Stomach smooth muscle (tissue), 2 donors: ENCODE measurements at regions not wholly inside any gene's neighbourhood (a gene's known extent, or its start where the extent isn't known, plus 50 kb on each side); places are given as distances from the start of the nearest gene placed in this dataset.

Source experiments
- H3K27ac ChIP-seq: one replicate; pipeline ENCODE4 v1.7.0; 2013; ENCODE audit warnings: mild to moderate bottlenecking, low read length, inconsistent platforms
- H3K27me3 ChIP-seq, 2 donors: one replicate each; pipeline ENCODE4 v1.7.0; 2013; ENCODE audit warnings: low read length in 2 of 2; ENCODE audit not compliant: insufficient read depth in 2 of 2, control insufficient read depth in 1 of 2
- H3K36me3 ChIP-seq, 2 donors: one replicate each; pipeline ENCODE4 v1.7.0; 2013; ENCODE audit warnings: low read length in 2 of 2; ENCODE audit not compliant: control insufficient read depth in 2 of 2, insufficient read depth in 2 of 2
- H3K4me1 ChIP-seq: one replicate; pipeline ENCODE4 v1.7.0; 2013; ENCODE audit warnings: low read length; ENCODE audit not compliant: control insufficient read depth, insufficient read depth
- H3K4me3 ChIP-seq, 2 donors: one replicate each; pipeline ENCODE4 v1.7.0; 2013; ENCODE audit warnings: low read length in 2 of 2
- H3K9ac ChIP-seq, 2 donors: one replicate each; pipeline ENCODE4 v1.7.0; 2013; ENCODE audit warnings: low read length in 2 of 2, mild to moderate bottlenecking in 1 of 2
- H3K9me3 ChIP-seq, 2 donors: one replicate each; pipeline ENCODE4 v1.7.0; 2013; ENCODE audit warnings: low read length in 2 of 2; ENCODE audit not compliant: control insufficient read depth in 2 of 2
- donor health status: healthy.
- donor health status: Pancreatic carcinoma.

DNA sequence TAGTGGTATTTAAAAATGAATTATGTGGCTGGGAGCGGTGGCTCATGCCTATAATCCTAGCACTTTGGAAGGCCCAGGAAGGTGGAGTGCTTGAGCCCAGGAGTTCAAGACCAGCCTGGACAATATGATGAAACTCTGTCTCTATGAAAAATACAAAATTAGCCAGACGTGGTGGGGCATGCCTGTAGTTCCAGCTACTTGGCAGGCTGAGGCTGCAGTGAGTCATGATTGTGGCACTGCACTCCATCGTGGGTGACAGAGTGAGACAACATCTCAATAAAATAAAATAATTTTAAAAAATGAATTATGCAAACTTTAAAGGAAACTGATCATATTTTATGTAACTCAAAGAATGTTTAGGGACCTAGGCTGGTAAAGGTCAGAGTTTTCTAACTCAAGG lies 310.8 kb upstream of the DMRT1 start:
- H3K27me3 ChIP-seq: no peaks in the 10 kb centered on the region
- no peak overlapping the region for H3K27ac ChIP-seq
- no peak overlapping the region for H3K4me3 ChIP-seq
- H3K9ac ChIP-seq: no peak overlapping the region
- no peaks in the 10 kb centered on the region for H3K36me3 ChIP-seq
- no peaks in the 10 kb centered on the region for H3K9me3 ChIP-seq
- peaks cover 21% of the 10 kb centered on the region for H3K4me1 ChIP-seq

DNA sequence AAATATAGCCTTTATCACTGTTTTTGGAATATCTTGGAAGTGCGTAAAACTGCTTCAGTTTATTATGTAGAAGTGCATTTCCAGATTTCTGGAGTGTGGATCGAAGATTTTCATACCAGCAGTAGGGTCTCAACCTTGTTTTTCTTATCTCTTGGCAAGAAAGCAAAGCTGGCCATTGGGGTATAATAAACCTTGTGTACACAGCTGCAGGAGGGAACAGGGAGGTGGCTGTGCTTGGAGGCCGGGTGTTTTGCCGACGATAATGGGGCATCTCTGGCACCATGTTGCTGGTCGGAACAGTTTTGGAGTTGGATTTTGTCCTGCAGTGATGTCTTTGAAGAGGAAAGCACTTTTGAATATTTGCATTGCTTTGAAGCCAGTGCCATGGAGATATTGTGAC lies 308.8 kb upstream of the DMRT1 start:
- H3K9me3 ChIP-seq: no peaks in the 10 kb centered on the region
- H3K4me3 ChIP-seq: no peak overlapping the region
- H3K27me3 ChIP-seq: no peaks in the 10 kb centered on the region
- no peaks in the 10 kb centered on the region for H3K36me3 ChIP-seq
- H3K27ac ChIP-seq: no peak overlapping the region
- no peak overlapping the region for H3K9ac ChIP-seq
- peaks cover 22% of the 10 kb centered on the region for H3K4me1 ChIP-seq

GRCh38 chr9:534886-535285 lies 306.6 kb upstream of the DMRT1 start:
- Histone ChIP-seq H3K9ac (no peak overlapping the region), H3K27ac (peak overlapping the region; percentile 46), H3K4me3 (peak overlapping the region in 1 of 2 donors; percentile 35), H3K27me3 (no peaks in the 10 kb centered on the region), H3K36me3 (no peaks in the 10 kb centered on the region), H3K4me1 (peaks cover 22% of the 10 kb centered on the region), H3K9me3 (no peaks in the 10 kb centered on the region)

DNA sequence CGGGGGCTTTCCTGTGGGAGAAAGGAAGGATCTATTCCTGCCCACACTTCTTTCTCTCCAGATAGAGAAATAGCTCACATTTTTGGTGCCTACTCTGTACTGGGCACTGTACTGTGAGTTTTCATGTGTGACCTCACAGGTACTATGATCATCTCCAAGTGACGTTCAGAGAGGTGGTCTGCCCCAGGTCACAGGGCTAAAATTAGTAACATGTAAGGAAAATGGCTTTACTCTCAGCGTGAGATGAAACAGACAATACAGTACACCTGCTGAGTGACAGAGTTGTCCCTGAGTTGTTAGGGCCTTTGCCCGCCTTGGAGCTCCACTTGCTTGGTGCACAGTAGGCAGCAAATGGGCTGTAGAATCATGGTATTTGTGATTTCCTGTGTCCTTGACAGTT lies 306.1 kb upstream of the DMRT1 start:
- H3K27ac ChIP-seq: peak overlapping the region; percentile 46

DNA sequence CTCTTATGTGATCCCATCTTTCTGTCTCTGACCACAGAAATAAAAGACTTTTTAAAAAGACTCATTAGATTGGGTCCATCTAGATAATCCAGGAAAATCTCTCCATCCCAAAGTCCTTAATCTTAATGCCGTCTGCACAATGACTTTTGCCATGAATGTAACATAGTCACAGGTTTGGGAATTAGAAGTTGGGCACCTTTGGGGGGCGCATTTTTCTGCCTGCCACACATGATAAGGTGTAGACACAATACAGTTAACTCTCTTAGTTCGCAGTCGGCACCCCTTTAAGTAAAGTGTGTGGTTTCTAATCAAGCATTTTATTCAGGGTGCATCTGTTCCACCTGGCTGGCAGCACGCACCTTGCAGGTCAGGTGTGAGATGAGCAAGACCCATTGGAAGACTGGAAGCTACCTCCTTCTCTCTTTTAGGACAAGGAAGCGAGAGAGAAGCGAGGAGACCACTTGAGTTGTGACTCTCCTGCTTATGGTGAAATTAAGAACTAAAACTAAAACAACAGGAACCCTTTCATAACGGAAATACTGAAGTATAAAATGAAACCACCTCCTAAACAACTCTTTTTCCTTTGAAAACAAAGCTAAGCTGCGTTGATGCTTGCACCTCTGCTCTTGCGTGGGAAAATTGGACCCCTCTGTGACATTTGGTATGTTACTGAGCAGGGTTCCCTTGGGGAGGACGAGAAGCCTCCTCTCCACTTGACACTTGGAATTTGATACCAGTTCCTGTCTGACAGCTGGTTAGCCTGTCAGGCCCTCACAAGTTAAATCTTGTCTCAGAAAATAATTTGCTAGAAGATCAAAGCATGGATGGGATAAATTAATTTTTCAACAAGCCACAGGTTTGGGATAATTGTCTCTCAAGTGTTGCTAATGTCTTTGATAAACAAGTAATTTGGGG lies 304.6 kb upstream of the DMRT1 start:
- Histone ChIP-seq H3K9me3 (no peaks in the 10 kb centered on the region), H3K27me3 (no peaks in the 10 kb centered on the region), H3K27ac (no peak overlapping the region), H3K9ac (no peak overlapping the region), H3K4me1 (peaks cover 16% of the 10 kb centered on the region), H3K36me3 (no peaks in the 10 kb centered on the region), H3K4me3 (no peak overlapping the region)

More for the DNA sequence above, 306.1 kb upstream of the DMRT1 start:
- H3K36me3 ChIP-seq: no peaks in the 10 kb centered on the region
- no peak overlapping the region for H3K9ac ChIP-seq
- peak overlapping the region in 1 of 2 donors; percentile 35 for H3K4me3 ChIP-seq
- H3K4me1 ChIP-seq: peaks cover 22% of the 10 kb centered on the region
- H3K9me3 ChIP-seq: no peaks in the 10 kb centered on the region
- no peaks in the 10 kb centered on the region for H3K27me3 ChIP-seq

DNA sequence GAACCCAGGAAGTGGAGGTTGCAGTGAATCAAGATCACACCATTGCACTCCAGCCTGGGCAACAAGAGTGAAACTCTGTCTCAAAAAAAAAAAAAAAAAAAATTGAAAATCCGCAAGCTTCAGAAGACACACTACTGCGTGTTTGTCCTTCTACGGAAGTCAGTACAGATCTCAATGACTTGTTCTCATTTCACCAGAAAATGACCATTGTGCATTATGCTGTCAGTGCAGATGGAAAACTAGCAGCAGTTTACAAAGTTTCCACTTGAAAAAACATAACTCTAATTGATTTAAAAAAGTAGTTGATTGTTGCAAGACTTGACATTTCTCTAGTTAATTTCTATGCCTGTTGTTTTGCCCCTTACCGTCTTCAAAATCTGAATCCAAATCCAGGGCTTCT lies 298.0 kb upstream of the DMRT1 start:
- H3K4me3 ChIP-seq: no peak overlapping the region
- H3K4me1 ChIP-seq: peaks cover 9% of the 10 kb centered on the region
- H3K36me3 ChIP-seq: no peaks in the 10 kb centered on the region
- H3K27me3 ChIP-seq: no peaks in the 10 kb centered on the region
- no peaks in the 10 kb centered on the region for H3K9me3 ChIP-seq
- no peak overlapping the region for H3K9ac ChIP-seq
- no peak overlapping the region for H3K27ac ChIP-seq

GRCh38 chr9:545480-545879 lies 296.0 kb upstream of the DMRT1 start:
- H3K27ac ChIP-seq: peak overlapping the region; percentile 24
- peaks cover under 1 to 4% of the 10 kb centered on the region in 2 donors for H3K36me3 ChIP-seq
- peaks cover 11% of the 10 kb centered on the region for H3K4me1 ChIP-seq
- H3K9ac ChIP-seq: no peak overlapping the region
- H3K4me3 ChIP-seq: no peak overlapping the region
- H3K9me3 ChIP-seq: no peaks in the 10 kb centered on the region
- no peaks in the 10 kb centered on the region for H3K27me3 ChIP-seq

DNA sequence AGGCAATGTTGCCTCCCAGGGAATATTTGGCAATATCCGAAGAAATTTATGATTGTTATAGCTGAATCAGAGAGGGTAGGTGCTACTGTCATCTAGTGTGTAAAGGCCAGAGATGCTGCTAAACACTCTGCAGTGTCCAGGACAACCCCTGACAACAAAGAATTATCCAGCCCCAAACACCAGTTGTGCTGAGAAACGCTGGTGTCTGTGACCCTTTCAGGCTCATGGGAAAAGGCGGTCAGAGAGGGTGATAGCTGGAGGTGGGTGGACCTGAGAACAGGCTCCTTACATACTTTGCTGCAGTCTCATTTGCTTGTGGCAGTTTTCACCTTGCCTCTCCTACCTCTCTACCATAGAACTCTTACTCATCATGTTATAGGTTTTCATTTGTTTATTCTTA lies 295.3 kb upstream of the DMRT1 start:
- Histone ChIP-seq H3K27me3 (no peaks in the 10 kb centered on the region), H3K4me1 (peaks cover 11% of the 10 kb centered on the region), H3K9ac (no peak overlapping the region), H3K4me3 (no peak overlapping the region), H3K27ac (peak overlapping the region; percentile 24), H3K36me3 (peaks cover 3 to 4% of the 10 kb centered on the region in 2 donors), H3K9me3 (no peaks in the 10 kb centered on the region)

GRCh38 chr9:546797-547223 lies 294.7 kb upstream of the DMRT1 start:
- H3K4me3 ChIP-seq: peak overlapping the region in 1 of 2 donors; percentile 54
- H3K27ac ChIP-seq: no peak overlapping the region
- peaks cover 11% of the 10 kb centered on the region for H3K4me1 ChIP-seq
- peaks cover 3 to 4% of the 10 kb centered on the region in 2 donors for H3K36me3 ChIP-seq
- H3K27me3 ChIP-seq: no peaks in the 10 kb centered on the region
- H3K9ac ChIP-seq: no peak overlapping the region
- no peaks in the 10 kb centered on the region for H3K9me3 ChIP-seq

DNA sequence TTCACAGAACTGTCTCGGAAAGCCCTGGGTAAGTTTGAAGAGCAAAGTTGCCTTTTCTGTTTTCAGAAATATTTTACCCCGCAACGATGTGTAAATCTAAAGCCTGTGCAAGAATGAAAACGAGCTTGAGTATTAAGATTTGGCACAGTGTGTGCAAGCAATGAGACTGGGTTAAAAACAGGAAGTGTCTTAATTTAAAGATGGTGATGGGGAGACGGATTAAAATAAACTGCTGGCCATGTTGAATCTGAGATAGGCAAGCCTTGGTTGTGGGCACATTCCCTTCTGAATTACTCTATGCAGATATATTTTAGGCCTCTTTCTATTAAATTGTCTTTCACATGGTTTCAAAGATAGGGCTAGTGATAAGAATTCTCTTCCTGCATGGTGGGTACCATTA lies 294.2 kb upstream of the DMRT1 start:
- H3K4me1 ChIP-seq: peaks cover 11% of the 10 kb centered on the region
- H3K9me3 ChIP-seq: no peaks in the 10 kb centered on the region
- no peaks in the 10 kb centered on the region for H3K27me3 ChIP-seq
- peaks cover 3 to 4% of the 10 kb centered on the region in 2 donors for H3K36me3 ChIP-seq
- no peak overlapping the region for H3K4me3 ChIP-seq
- H3K9ac ChIP-seq: no peak overlapping the region
- H3K27ac ChIP-seq: no peak overlapping the region

DNA sequence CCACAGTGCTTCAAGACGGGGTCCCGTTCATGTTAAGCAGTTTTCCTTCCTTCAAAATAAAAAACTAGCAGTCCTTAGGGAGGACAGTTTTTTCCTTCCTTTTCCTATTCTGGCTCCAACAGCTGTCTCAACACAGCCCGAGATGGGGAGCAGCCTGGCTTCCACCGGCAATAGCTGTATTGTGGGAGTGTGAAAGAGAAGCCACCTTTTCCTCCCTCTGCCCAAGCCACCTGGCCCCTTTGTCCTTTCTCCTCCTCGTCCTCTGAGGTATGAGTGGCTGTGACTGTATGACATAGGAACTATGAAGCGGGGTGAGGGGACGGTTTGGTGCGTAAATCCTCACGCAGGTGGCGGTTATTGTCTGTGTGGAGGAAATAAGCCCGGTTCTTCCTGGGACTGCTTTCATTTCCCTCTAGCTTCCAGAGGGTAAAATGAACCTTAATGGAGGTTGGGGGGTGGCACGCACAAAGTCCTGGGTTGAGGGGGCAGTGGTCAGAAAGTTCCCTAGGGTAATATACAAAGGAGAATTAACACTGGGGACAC lies 292.0 kb upstream of the DMRT1 start:
- no peak overlapping the region for H3K27ac ChIP-seq

More for the DNA sequence above, 292.0 kb upstream of the DMRT1 start:
- Histone ChIP-seq H3K36me3 (peaks cover 3 to 4% of the 10 kb centered on the region in 2 donors), H3K4me3 (no peak overlapping the region), H3K27me3 (no peaks in the 10 kb centered on the region), H3K4me1 (peaks cover 11% of the 10 kb centered on the region), H3K9me3 (no peaks in the 10 kb centered on the region), H3K9ac (no peak overlapping the region)
